22Rv1 (cell line): ENCODE measurements at regions not wholly inside any gene's neighbourhood (a gene's known extent, or its start where the extent isn't known, plus 50 kb on each side); places are given as distances from the start of the nearest gene placed in this dataset.

Experiments used
- CTCF ChIP-seq: fragments of 450-650 bp; IDR thresholded peaks from 2 replicates; pipeline ENCODE4 v1.5.1; 2017; ENCODE audit warnings: mild to moderate bottlenecking
- ZFX ChIP-seq: fragments of 450-650 bp; IDR thresholded peaks from 2 replicates; pipeline ENCODE4 v1.6.1; 2017; ENCODE audit warnings: antibody characterized with exemption, borderline replicate concordance

DNA sequence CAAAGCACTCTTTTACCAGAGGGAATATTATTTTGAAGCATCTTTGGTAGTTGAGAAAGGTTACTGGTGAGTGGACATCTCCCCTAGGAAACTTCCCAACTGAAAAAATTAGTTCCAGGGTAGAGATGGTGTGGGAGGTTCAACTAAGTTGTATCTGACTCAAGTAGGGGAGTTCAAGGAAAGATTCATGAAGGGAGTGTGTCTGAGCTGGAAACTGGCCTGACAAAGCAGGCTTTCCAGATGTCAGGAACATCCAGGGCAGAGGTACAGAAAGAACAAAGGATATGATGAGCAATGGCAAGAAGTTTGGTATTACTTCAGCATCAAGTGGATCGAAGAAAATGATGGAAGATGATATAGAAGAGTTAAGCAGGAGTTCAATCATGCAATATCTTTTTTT, 458.0 kb upstream of the RIOK2 start:
- no peak for TF ChIP-seq CTCF
- no peak for TF ChIP-seq ZFX
